GM18858 (cell line): ENCODE measurements at regions not wholly inside any gene's neighbourhood (a gene's known extent, or its start where the extent isn't known, plus 50 kb on each side); places are given as distances from the start of the nearest gene placed in this dataset.
"Not testable (repeated sequence)": the region's sequence is repeated elsewhere in the genome, so short reads cannot be mapped to it uniquely, and the experiment has no call there.

Experiments used
- ATAC-seq: cut with Tn5 transposase; IDR thresholded peaks from one replicate; pipeline ENCODE4 v1.9.1; 2021; ENCODE audit not compliant: unreplicated experiment

DNA sequence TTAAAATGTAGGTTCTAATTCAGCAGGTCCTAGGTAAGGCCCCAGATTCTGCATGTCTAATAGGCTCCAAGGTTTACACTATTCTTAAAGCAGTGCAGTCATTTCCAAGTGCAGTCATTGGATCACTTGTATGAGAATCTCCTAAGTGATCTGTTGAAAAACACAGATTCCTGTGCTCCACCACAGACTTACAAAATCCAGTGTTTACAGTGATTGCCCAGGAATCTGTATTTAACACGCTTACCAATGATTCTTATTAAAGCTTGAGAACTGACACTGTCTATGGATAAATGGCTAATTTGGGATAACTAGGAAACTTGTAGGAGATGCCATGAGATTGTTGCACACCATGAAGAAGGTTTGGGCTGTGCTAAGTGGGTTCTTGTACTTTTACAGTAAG is 104.6 kb upstream of the PLEKHG1 start:
- ATAC-seq = no peak

DNA sequence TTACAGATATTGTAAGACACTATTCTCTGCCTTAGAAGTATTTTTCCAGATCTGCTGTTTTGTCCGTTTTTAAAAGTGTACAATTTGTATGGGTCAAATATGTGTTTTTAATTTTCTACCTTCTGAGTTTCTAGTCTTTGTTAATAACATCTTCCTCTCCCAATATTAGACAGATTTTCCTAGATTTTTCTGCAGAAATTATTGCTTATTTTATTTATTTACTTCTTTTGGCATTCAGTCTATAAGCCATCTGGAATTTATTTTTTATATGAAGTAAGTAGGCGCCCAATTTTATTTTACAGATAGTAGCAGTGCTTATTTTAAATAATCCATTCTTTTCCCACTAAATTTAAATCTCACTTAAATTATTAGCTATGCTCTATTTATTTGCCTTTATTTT is 103.1 kb upstream of the PLEKHG1 start:
- ATAC-seq = no peak

DNA sequence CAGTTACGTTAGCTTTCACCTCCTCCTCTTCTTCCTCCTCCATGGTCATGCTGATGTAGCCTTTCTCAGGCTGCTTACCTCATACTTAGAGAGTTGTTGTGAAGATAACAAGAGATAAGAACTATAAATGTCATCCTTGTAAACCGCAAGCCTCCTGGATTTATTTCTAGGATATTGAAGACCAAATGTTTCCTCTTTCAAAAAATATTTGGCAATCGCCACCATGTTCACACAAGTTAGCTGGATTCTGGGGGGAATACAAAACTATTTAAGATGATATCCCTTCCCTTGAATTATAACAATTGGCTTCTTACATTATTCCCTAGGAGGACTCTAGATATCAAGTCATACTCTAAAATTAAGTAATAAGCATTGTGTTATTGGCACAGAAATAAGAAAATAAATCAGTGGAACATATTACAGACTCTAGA is 99.8 kb upstream of the PLEKHG1 start:
- ATAC-seq = no peak

DNA sequence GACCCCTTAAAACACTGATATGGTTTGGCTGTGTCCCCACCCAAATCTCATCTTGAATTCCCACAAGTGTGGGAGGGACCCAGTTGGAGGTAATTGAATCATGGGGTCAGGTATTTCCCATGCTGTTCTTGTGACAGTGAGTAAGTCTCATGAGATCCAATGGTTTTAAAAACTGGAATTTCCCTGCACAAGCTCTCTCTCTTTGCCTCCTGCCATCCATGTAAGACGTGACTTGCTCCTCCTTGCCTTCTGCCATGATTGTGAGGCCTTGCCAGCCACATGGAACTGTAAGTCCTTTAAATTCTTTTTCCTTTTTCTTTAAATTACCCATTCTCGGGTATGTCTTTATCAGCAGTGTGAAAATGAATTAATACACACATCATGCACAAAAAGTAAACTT is 99.1 kb upstream of the PLEKHG1 start:
- ATAC-seq = not testable (repeated sequence)

DNA sequence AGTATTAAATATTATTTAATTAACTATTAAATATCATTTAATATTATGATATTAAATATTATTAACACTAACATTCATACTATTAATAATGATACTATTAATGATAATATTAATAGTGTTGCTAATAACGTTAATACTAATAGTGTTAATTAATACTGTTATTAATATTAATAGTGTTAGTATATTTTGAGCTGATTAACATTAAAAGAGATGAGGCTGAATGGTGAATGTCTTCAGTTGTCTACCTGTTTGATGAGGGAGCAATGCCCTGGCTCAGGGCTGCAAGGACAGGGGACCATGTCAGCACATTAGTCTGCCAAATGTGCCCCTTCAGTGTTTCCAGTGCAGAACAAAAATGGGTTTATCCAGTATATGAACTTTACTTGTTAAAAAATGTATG is 96.6 kb upstream of the PLEKHG1 start:
- ATAC-seq = no peak

DNA sequence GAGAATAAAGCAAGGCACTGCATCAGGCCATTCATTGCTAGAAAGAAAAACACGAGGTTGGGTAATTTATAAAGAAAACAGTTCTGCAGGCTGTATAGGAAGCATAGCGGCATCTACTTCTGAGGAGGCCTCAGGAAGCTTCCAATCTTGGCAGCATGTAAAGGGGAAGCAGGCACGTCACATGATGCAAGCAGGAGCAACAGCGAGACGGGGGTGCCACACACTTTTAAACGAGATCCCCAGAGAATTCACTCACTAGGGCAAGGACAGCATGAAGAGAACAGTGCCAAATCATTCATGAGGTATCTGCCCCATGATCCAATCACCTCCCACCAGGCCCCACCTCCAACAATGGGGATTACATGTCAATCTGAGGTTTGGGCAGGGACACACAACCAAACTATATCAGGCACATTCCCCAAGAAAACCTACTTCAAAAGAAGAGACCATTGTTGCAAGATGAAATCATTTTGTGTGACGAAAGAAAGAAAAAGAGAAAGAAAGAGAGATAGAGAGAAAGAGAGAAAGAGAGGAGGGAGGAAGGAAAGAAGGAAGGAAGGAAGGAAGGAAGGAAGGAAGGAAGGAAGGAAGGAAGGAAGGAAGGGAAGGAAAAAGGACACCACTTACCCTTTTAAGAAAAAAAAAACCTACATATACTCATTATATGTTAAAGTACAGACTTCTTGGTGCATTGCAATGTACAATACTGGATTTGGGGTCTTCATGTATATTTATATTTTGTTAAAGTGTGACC is 95.9 kb upstream of the PLEKHG1 start:
- ATAC-seq = no peak

DNA sequence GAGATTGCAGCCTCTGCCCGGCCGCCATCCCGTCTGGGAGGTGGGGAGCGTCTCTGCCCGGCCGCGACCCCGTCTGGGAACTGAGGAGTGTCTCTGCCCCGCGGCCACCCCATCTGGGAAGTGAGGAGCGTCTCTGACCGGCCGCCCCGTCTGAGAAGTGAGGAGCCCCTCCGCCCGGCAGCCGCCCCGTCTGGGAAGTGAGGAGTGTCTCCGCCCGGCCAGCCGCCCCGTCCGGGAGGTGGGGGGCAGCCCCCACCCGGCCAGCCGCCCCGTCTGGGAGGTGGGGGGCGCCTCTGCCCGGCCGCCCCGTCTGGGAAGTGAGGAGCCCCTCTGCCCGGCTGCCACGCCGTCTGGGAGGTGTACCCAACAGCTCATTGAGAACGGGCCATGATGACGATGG is 92.3 kb upstream of the PLEKHG1 start:
- not testable (repeated sequence) for ATAC-seq

DNA sequence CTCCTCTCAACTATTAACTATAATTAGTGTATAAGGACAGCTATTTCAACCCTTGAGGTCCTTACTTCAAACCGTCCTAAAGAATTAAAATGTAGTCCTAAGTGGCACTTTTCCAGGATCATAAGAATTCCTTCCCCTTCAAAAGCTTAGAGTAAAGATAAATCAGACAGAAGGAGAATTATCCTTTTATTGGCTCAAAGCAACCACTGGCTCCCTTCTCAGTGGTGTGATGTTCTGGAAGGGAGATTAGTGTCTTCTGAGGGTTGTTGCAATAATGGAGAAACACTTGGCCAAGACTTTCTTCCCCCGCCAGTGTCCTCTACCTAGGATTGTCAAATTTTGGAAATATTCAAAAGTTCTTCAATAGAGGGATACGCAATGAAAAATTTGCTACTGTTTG is 89.1 kb upstream of the PLEKHG1 start:
- ATAC-seq = no peak

DNA sequence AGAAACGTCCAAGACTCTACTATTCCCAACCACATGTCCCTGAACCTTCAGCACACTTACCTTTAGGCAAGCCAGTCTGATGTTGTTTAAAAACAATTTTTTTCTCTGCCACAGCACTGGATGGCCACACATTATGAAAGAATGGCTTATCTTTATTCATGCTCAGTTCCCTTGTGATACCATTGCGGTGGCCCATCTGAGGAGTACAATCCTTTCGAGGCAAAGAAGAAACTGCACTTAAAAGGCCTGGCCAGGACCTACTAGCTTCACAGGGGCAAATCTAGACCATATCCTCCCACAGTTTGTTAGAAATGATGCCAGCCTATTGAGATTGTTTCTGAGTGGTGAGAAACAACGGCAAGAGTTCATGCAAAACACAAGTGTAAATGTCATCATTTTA is 88.4 kb upstream of the PLEKHG1 start:
- no peak for ATAC-seq

DNA sequence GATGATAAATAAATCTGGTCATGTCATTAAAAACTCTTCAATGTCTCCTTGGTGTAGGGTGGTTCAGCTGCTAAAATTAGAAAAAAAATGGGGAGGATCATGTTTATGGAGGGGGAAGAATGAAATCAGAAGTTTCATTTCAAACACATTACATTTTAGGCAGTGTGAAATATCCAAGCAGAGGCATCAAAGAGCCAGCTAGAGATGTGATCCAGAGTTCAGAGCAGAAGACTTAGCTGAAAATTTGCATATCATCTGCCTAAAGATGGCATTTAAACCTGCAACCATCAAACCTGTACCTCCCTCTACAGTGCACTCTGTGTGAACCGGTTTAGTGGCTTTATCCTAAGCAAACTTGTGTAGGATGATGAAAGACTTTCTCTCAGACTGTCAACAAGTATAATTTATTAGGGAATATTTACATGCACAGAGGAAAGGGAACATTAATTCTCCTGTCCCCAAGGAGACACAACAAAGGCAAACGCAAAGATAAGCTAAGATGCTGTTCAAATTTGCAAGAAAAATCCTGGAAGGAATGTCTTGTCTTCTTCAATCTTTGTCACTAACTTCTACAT is 84.8 kb upstream of the PLEKHG1 start:
- no peak for ATAC-seq

DNA sequence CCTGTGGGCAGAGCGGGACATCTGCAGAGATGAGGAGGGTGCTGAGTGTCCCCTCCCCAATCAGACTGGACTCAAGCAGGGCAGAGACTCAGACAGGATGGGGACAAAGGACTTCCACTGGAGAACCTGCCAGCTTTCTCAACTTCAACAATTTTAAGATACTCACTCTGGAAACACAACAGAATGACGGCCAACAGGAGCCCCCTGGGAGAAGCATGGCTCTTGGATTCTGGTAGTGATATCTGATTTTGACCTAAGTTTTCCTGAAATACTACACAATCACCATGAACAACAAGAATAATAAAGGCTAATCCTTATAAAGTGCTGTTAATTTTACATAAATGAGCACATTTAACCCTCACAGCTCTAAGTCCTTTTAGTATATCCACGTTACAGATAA is 83.5 kb upstream of the PLEKHG1 start:
- ATAC-seq = no peak

DNA sequence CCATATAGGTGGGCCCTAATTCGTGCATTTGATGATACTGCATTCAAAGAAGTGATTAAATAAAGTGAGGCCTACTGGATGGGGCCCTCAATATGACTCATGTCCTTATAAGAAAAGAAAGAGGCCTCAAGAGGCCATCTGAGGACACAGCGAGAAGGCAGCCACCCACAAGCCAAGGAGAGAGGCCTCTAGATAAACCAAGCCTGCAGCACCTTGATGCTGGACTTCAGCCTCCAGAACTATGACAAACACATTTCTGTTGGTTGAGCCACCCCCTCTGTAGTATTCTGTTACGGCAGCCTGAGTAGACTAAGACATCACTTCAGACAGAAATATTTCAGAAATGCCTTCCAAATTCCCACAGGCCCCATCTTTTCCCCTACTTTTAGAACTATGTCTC is 82.5 kb upstream of the PLEKHG1 start:
- no peak for ATAC-seq

DNA sequence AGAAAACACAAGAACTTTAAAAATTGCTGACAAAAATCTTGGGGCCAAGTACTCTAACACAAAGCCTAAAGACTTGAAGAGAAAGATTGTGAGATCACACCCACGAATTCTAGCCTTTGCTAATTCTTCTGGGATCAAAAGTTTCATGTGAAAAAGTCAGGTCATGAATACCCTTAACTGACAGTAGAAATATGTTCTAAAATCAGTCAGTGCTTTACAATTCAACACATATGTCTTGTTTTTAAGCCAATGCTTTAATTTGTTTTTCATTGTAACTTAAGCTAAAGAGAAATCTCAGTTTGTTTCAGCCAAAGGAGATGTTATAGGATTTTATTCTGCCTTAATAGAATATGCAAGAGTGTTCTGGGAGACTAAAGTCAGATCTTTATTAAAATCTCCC is 78.2 kb upstream of the PLEKHG1 start:
- no peak for ATAC-seq

DNA sequence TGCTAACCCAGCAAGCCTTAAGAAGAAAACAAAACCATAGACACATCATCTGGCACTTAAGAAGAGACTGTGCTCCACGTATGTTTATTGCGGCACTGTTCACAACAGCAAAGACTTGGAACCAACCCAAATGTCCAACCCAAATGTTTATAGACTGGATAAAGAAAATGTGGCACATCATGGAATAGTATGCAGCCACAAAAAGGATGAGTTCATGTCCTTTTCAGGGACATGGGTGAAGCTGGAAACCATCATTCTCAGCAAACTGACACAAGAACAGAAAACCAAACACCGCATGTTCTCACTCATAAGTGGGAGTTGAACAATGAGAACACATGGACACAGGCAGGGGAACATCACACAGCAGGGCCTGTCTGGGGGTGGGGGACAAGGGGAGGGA is 76.5 kb upstream of the PLEKHG1 start:
- not testable (repeated sequence) for ATAC-seq

DNA sequence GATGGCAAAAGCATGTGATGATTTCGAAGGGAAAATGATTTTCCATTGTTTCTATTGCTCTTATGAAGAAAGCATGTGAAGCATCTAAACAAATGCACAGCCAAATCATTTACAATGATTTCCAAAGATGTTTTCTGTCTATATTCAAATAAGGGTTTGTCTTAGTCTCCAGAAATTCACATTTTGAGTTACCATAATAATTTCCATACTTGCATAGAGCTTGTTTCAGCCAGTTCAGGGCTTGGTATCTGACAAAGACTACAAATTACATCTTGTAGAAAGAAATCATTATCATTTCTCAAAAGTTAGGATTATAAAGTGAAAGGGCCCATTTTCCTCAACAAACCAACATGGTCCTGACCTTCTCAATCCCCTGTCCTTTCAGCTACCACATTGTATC is 74.4 kb upstream of the PLEKHG1 start:
- no peak for ATAC-seq

DNA sequence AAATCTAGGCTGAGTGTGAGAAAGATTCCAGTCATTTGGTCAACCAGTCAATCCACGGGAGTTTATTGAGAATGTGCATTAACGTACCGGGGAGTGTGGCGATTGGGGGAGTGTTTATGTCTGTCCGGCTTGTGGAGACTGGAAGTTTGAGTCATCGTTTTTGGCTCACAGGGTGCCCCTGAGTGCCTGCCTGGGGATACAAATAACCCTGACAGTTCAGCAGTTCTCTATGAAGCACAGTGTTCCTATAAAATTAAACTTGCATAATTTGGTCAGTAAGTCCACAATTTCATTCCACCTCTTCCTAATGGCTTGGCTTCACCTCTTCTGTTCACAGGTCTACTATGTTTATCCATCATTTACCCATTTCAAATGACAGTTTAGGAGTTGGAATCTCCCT is 72.6 kb upstream of the PLEKHG1 start:
- no peak for ATAC-seq

DNA sequence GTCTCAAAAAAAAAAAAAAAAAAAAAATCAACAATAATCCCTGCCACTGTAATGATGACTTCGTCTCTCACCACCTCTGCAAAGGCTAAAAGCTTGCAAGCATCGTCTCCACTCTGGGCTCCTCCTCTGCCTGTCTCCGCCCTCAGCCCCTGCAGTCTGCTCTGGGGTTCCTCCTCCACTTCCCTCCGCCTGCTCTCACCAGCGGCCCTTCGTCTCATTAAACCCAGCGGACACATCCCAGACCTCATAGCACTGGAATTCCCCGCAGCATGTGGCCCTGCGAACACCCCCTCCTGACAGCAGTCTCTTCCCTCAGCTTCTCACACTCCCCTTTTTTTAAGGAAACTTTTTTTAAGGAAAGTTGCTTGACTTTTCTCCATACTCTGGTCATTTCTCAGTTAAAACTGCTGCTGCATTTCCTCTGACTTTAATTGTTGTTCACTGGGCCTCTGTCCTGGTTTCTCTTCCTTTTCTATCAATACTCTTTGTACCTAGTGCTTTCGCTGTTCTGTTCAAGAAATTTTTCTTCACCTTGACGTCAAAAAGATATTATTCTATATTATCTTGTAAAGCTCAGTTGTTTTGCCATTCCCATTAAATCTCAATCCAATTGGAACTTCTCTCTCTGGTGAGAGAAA is 70.9 kb upstream of the PLEKHG1 start:
- no peak for ATAC-seq

DNA sequence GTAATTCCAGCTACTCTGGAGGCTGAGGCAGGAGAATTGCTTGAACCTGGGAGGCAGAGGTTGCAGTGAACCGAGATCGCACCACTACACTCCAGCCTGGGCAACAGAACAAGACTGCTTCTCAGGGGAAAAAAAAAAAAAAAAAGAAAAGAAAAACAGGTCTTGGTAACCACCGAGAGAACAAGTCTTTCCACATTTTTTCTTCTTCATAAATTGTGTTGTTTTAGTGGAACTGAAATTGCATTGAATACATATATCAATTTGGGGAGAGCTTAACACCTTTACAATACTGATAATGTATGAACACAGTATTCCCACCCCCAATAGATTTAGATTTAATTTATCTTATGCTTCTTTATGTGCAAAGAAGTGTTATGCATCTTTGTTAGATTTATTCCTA is 70.0 kb upstream of the PLEKHG1 start:
- ATAC-seq = no peak

DNA sequence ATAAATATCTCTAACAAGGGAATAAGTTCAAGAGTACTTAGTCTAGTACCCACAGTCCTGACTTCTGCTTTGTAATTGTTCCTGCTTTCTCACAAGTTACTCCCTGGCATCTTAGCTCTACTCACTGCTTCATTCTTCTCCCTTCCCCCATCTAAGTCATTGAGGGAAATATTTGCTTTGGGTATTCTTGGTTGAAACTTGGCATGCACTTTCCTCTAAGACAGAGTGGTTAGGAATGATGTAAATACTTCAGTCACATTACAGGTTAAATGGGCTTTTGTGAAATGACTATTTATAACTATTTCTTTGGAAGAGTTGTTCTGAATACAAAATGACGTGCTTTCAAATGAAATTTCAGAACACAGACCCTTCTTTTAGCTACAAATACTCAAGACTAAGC is 67.7 kb upstream of the PLEKHG1 start:
- ATAC-seq = no peak

DNA sequence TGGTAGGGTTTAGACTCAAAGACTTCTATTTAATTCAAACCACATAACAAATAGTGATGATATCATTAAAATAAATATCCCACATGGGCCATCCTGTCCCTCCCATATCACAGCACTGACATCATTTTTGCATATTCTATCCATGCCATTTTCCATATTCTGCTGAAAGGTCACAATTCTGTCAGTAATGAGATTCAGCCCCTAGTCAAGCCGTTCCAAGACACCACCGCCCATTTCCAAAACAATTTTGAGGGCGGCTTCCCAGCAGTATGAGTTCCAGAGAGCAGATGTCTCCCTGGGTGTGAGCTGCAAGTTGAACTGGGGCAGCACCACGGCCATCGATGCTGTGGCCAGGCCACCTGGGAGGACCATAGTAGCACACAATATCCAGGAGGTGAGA is 65.1 kb upstream of the PLEKHG1 start:
- no peak for ATAC-seq

DNA sequence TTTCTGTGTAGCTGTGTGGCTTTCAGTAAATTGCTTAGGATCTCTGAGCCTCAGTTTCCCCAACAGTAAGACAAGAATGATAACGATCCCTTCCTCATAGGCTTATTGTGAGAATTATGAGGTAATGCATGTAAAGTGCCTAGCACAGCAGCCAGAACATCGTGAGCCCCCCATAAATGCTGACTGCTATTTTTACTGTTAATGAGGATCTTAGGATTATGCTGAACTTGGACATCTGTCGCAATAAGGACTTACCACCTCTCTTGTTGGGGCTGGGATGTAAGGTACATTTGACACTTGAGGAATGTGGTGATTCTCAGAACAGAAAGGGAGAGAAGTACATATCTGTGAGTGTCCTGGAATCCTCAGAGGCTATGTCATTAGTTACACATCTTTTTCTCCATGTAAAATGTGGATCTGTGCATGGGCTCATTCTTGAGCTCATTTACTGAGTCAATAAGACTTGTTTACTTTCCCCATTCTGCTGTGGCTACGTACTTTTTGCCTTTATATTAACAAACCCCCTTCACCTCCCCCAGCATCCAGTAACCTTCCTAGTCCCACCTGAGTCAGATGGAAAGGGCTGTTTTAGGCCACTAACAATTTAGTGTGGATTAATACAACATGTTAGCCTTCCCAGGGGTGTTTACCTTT is 64.4 kb upstream of the PLEKHG1 start:
- ATAC-seq = no peak

DNA sequence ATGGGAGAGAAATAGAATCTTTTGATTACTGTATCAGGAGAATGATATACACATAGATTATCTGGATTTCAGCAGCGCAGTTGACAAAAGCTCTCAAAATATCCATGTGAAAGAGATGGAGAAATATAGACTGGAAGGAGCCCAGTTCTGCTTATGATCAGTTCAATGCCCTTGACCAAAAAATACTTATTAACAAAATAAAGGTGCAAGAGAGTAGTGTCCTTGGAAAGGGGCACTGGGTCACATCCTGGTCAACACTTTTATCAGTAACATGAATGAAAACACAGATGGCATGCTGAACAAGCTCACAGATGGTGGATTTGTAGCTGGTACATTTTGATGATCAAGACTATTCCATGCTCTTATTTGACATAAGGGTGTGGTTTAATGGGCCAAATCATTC is 63.9 kb upstream of the PLEKHG1 start:
- no peak for ATAC-seq
